PC-3 (cell line): ENCODE measurements at regions not wholly inside any gene's neighbourhood (a gene's known extent, or its start where the extent isn't known, plus 50 kb on each side); places are given as distances from the start of the nearest gene placed in this dataset.

ENCODE experiments used
- EZH2phosphoT487 ChIP-seq: fragments of 300-600 bp; sonication (generic); IDR thresholded peaks from 2 replicates; pipeline ENCODE4 v1.6.1; 2018; ENCODE audit warnings: mild to moderate bottlenecking, antibody characterized with exemption, low read length, borderline replicate concordance
- TF ChIP-seq, protein P1 (sequence below): fragments of 300-600 bp; sonication (generic); conservative IDR thresholded peaks from 2 replicates; pipeline ENCODE4 v1.5.1; 2017; ENCODE audit warnings: antibody characterized with exemption, low read depth, mild to moderate bottlenecking, low read length

DNA sequence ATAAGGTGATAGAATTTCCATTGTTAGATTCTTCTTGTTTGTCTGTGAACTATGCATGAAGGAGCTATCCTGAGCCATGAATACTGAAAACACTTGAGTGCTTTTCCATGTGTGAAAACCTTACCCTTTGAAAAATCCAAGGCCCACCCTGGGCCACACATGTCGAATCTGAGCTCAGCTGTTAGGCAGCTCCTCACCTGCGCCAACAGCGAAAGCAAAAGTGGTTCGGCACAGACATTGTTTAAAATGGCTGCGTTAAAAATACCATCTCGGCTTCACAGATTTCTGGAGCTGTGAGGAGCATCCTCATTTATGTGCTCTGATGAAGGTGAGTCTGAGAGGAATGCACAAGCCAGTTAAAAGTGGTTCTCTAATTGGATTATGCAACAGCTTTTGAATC, 137.7 kb downstream of the NEUROD6 start:
- no peak for TF ChIP-seq EZH2phosphoT487
- TF ChIP-seq, protein P1, sequence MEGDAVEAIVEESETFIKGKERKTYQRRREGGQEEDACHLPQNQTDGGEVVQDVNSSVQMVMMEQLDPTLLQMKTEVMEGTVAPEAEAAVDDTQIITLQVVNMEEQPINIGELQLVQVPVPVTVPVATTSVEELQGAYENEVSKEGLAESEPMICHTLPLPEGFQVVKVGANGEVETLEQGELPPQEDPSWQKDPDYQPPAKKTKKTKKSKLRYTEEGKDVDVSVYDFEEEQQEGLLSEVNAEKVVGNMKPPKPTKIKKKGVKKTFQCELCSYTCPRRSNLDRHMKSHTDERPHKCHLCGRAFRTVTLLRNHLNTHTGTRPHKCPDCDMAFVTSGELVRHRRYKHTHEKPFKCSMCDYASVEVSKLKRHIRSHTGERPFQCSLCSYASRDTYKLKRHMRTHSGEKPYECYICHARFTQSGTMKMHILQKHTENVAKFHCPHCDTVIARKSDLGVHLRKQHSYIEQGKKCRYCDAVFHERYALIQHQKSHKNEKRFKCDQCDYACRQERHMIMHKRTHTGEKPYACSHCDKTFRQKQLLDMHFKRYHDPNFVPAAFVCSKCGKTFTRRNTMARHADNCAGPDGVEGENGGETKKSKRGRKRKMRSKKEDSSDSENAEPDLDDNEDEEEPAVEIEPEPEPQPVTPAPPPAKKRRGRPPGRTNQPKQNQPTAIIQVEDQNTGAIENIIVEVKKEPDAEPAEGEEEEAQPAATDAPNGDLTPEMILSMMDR: no peak
